ENCODE measurements at regions not wholly inside any gene's neighbourhood (a gene's known extent, or its start where the extent isn't known, plus 50 kb on each side); places are given as distances from the start of the nearest gene placed in this dataset.

- peak; percentile 51 for DNase-seq
Measured at GRCh38 chr1:244157731-244158438, 106.8 kb downstream of the ZBTB18 start.

- no peak for DNase-seq
Measured at GRCh38 chr1:244159646-244160045, 108.6 kb downstream of the ZBTB18 start.

- DNase-seq: peak; percentile 89
Measured at GRCh38 chr1:244160455-244161235, 109.6 kb downstream of the ZBTB18 start.

GRCh38 chr1:244161236-244161510 lies 110.1 kb downstream of the ZBTB18 start:
- DNase-seq: no peak

GRCh38 chr1:244162786-244163530 lies 111.9 kb downstream of the ZBTB18 start:
- no peak for DNase-seq

GRCh38 chr1:244163861-244164510 lies 112.9 kb downstream of the ZBTB18 start:
- DNase-seq: peak; percentile 49

- DNase-seq: no peak
Measured at GRCh38 chr1:244164511-244164890, 113.4 kb downstream of the ZBTB18 start.

- DNase-seq: no peak
Measured at GRCh38 chr1:244165021-244165420, 113.9 kb downstream of the ZBTB18 start.

GRCh38 chr1:244165701-244166100 lies 114.6 kb downstream of the ZBTB18 start:
- DNase-seq: no peak

GRCh38 chr1:244171241-244171985 lies 120.3 kb downstream of the ZBTB18 start:
- no peak for DNase-seq

- DNase-seq: no peak
Measured at GRCh38 chr1:244173240-244173639, 122.2 kb downstream of the ZBTB18 start.

GRCh38 chr1:244173769-244174168 lies 122.7 kb downstream of the ZBTB18 start:
- no peak for DNase-seq

- no peak for DNase-seq
Measured at GRCh38 chr1:244174922-244175521, 123.9 kb downstream of the ZBTB18 start.

GRCh38 chr1:244176201-244176600 lies 125.1 kb downstream of the ZBTB18 start:
- no peak for DNase-seq

- no peak for DNase-seq
Measured at GRCh38 chr1:244180256-244180655, 129.2 kb downstream of the ZBTB18 start.

GRCh38 chr1:244181867-244182266 lies 130.8 kb downstream of the ZBTB18 start:
- DNase-seq: no peak

- DNase-seq: no peak
Measured at GRCh38 chr1:244183037-244183436, 132.0 kb downstream of the ZBTB18 start.

- DNase-seq: no peak
Measured at GRCh38 chr1:244186372-244186771, 135.3 kb downstream of the ZBTB18 start.

GRCh38 chr1:244187310-244187709 lies 136.2 kb downstream of the ZBTB18 start:
- DNase-seq: no peak

GRCh38 chr1:244191581-244191980 lies 140.5 kb downstream of the ZBTB18 start:
- no peak for DNase-seq

- no peak for DNase-seq
Measured at GRCh38 chr1:244192325-244192724, 141.2 kb downstream of the ZBTB18 start.

- no peak for DNase-seq
Measured at GRCh38 chr1:244196571-244197285, 145.6 kb downstream of the ZBTB18 start.

Data from MV-4-11 (cell line).